DND-41 (cell line): ENCODE measurements at regions not wholly inside any gene's neighbourhood (a gene's known extent, or its start where the extent isn't known, plus 50 kb on each side); places are given as distances from the start of the nearest gene placed in this dataset.

Experiments
- ATAC-seq: fragments of 200-7000 bp; cut with Tn5 transposase; 3 replicates; pipeline ENCODE4 v1.9.1; 2021; ENCODE audit warnings: low read depth; ENCODE audit not compliant: insufficient read depth
- DNase-seq: peaks from one replicate; pipeline ENCODE4 v3.0.0-alpha.2; 2020
- H2AFZ ChIP-seq: 2 replicates; pipeline ENCODE4 v1.6.0; 2012; ENCODE audit warnings: low read depth, low read length
- H3K27ac ChIP-seq: 2 replicates; pipeline ENCODE4 v1.5.1; 2012; ENCODE audit warnings: low read length, inconsistent platforms
- H3K27me3 ChIP-seq: fragments of 200-600 bp; sonication (generic); 2 replicates; pipeline ENCODE4 v1.6.0; 2012; ENCODE audit warnings: low read length, mild to moderate bottlenecking, inconsistent platforms; ENCODE audit not compliant: insufficient read depth, poor library complexity
- H3K36me3 ChIP-seq: 2 replicates; pipeline ENCODE4 v1.5.1; 2012; ENCODE audit warnings: low read length, inconsistent platforms; ENCODE audit not compliant: insufficient read depth
- H3K4me1 ChIP-seq: 2 replicates; pipeline ENCODE4 v1.5.1; 2012; ENCODE audit warnings: mild to moderate bottlenecking, low read length; ENCODE audit not compliant: insufficient read depth
- H3K4me2 ChIP-seq: 2 replicates; pipeline ENCODE4 v1.6.0; 2012; ENCODE audit warnings: mild to moderate bottlenecking, moderate library complexity, low read length, inconsistent platforms; ENCODE audit not compliant: insufficient read depth
- H3K4me3 ChIP-seq, 2 experiments: fragments of 200-600 bp in 1 of 2; shearing (Covaris generic) in 1 of 2; 2 replicates each; pipeline ENCODE4 v1.5.1; 2012 to 2016; ENCODE audit warnings: inconsistent platforms in 2 of 2, low read length in 2 of 2, mild to moderate bottlenecking in 2 of 2, low read depth in 1 of 2, moderate library complexity in 1 of 2
- H3K79me2 ChIP-seq: 2 replicates; pipeline ENCODE4 v1.6.0; 2012; ENCODE audit warnings: low read length, inconsistent platforms; ENCODE audit not compliant: insufficient read depth
- H3K9ac ChIP-seq: 2 replicates; pipeline ENCODE4 v1.6.0; 2012; ENCODE audit warnings: low read depth, mild to moderate bottlenecking, inconsistent platforms, low read length, moderate library complexity
- H3K9me3 ChIP-seq: 2 replicates; pipeline ENCODE4 v1.5.1; 2012; ENCODE audit warnings: low read length, moderate library complexity, mild to moderate bottlenecking, inconsistent platforms; ENCODE audit not compliant: insufficient read depth, severe bottlenecking
- H4K20me1 ChIP-seq: 2 replicates; pipeline ENCODE4 v1.6.0; 2012; ENCODE audit warnings: low read length; ENCODE audit not compliant: insufficient read depth
- CTCF ChIP-seq: IDR thresholded peaks from 2 replicates; pipeline ENCODE4 v1.5.1; 2012; ENCODE audit warnings: borderline replicate concordance, low read length, moderate library complexity, mild to moderate bottlenecking; ENCODE audit not compliant: poor library complexity, severe bottlenecking; ENCODE audit errors: extremely low read depth
- EZH2 ChIP-seq: IDR thresholded peaks from 3 replicates; pipeline ENCODE4 v1.6.1; 2012; ENCODE audit warnings: borderline replicate concordance, low read depth, mild to moderate bottlenecking, moderate library complexity, low read length, inconsistent platforms; ENCODE audit not compliant: severe bottlenecking

GRCh38 chr14:96931751-96932150 lies 134.6 kb downstream of the VRK1 start:
- ATAC-seq (no peak), DNase-seq (no peak)
- H3K27ac ChIP-seq, result no peak overlapping the region
- H3K79me2 ChIP-seq, result no peaks in the 10 kb centered on the region
- no peak overlapping the region for H2AFZ ChIP-seq
- no peaks in the 10 kb centered on the region for H3K4me1 ChIP-seq
- no peaks in the 10 kb centered on the region for H3K27me3 ChIP-seq
- H4K20me1 ChIP-seq, result no peaks in the 10 kb centered on the region
- TF ChIP-seq CTCF, result no peak
- no peak for TF ChIP-seq EZH2
- H3K36me3 ChIP-seq, result peaks cover 20% of the 10 kb centered on the region
- no peaks in the 10 kb centered on the region for H3K9me3 ChIP-seq
- no peak overlapping the region for H3K4me3 ChIP-seq
- H3K4me2 ChIP-seq, result no peak overlapping the region
- no peak overlapping the region for H3K9ac ChIP-seq

- no peaks in the 10 kb centered on the region for H4K20me1 ChIP-seq
- no peaks in the 10 kb centered on the region for H3K9me3 ChIP-seq
- H3K79me2 ChIP-seq, result no peaks in the 10 kb centered on the region
- peaks cover 20% of the 10 kb centered on the region for H3K36me3 ChIP-seq
- H3K9ac ChIP-seq, result no peak overlapping the region
- no peak overlapping the region for H2AFZ ChIP-seq
- no peak for DNase-seq
- H3K27me3 ChIP-seq, result no peaks in the 10 kb centered on the region
- TF ChIP-seq EZH2 (no peak), CTCF (no peak)
- H3K4me3 ChIP-seq, result no peak overlapping the region
- no peak overlapping the region for H3K27ac ChIP-seq
- no peak for ATAC-seq
- H3K4me2 ChIP-seq, result no peak overlapping the region
- no peaks in the 10 kb centered on the region for H3K4me1 ChIP-seq
Observed at GRCh38 chr14:96934638-96935330, 137.6 kb downstream of the VRK1 start.

GRCh38 chr14:96938946-96939345 lies 141.8 kb downstream of the VRK1 start:
- TF ChIP-seq EZH2 (no peak), CTCF (peak; percentile 51)
- Histone ChIP-seq H3K27me3 (no peaks in the 10 kb centered on the region), H3K4me3 (no peak overlapping the region), H3K4me2 (no peak overlapping the region), H3K36me3 (peaks cover 7% of the 10 kb centered on the region; the same call in 1 of the 2 replicates), H3K27ac (no peak overlapping the region), H3K4me1 (no peaks in the 10 kb centered on the region), H3K9ac (no peak overlapping the region), H3K9me3 (no peaks in the 10 kb centered on the region), H3K79me2 (no peaks in the 10 kb centered on the region), H4K20me1 (no peaks in the 10 kb centered on the region), H2AFZ (no peak overlapping the region)
- ATAC-seq (no peak), DNase-seq (no peak)
